Body of pancreas (tissue), 4 donors: ENCODE measurements at regions not wholly inside any gene's neighbourhood (a gene's known extent, or its start where the extent isn't known, plus 50 kb on each side); places are given as distances from the start of the nearest gene placed in this dataset.

Source experiments
- ATAC-seq: fragments of 150-250 bp; one replicate; pipeline ENCODE4 v1.9.1; 2016
- DNase-seq, 4 donors: peaks; one replicate each; pipeline ENCODE4 v3.0.0-alpha.2; 2019
- H3K27ac ChIP-seq, 4 donors: fragments of 200-600 bp; sonication (generic); 1 replicate in 3 of 4; 2 replicates in 1 of 4; pipeline versions ENCODE4 v1.5.1 to v1.6.1; 2016 to 2019; ENCODE audit warnings: mild to moderate bottlenecking in 1 of 4, mixed read lengths in 1 of 4, moderate library complexity in 1 of 4
- H3K27me3 ChIP-seq, 2 donors: fragments of 200-600 bp; sonication (generic); one replicate each; pipeline ENCODE4 v1.6.0; 2016; ENCODE audit warnings: mild to moderate bottlenecking in 1 of 2
- H3K36me3 ChIP-seq, 2 donors: fragments of 200-600 bp; sonication (generic); replicated peaks in 1 of 2; 2 replicates each; pipeline ENCODE4 v1.5.1; 2016; ENCODE audit warnings: low read depth in 2 of 2; ENCODE audit not compliant: insufficient read depth in 1 of 2
- H3K4me1 ChIP-seq: fragments of 200-600 bp; sonication (generic); one replicate; pipeline ENCODE4 v1.6.0; 2016
- H3K4me3 ChIP-seq, 2 donors: fragments of 200-600 bp; sonication (generic); 1 replicate in 1 of 2; 2 replicates in 1 of 2; pipeline ENCODE4 v1.5.1; 2016 to 2019
- H3K9me3 ChIP-seq, 3 donors: fragments of 200-600 bp; sonication (generic); 1 replicate in 2 of 3; 2 replicates in 1 of 3; pipeline ENCODE4 v1.5.1; 2016
- CTCF ChIP-seq, 7 experiments: fragments of 450-650 bp in 4 of 7; fragments of 200-600 bp in 3 of 7; sonication (generic) in 3 of 7; IDR thresholded peaks; one replicate each; pipeline ENCODE4 v1.5.1; 2016 to 2019; ENCODE audit warnings: antibody characterized with exemption in 7 of 7
- POLR2A ChIP-seq, 3 donors: fragments of 450-650 bp; IDR thresholded peaks; one replicate each; pipeline ENCODE4 v1.6.1; 2016; ENCODE audit warnings: antibody characterized with exemption in 3 of 3, mild to moderate bottlenecking in 2 of 3
- WGBS, 2 donors: methylation state at CpG; one replicate each; pipeline ENCODE4 v1.1.5; 2017; 5-methylcytosine and 5-hydroxymethylcytosine counted together
- intact Hi-C: fragments of 100-400 bp; cut with DNase I; formaldehyde crosslinking; loops from one replicate; pipeline ENCODE4 v1.15.1; 2023

DNA sequence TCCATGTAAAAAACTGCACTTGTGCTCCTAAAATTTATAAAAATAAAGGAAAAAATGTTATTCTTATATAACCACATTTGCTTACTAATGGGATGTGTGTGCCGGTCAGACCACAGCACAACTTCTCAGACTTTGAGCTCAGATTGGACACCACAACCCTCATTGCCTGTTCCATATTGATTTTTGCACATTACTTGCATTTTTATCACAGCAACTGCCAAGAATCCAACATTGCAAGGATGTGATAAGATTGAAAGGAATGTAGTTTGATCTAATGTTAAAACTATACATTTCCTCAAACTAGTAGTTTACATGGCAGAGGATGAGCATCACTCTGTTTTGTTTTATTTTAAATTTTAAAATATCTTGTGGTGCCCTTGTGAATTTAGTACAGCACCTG, 227.8 kb downstream of the KDR start:
- H3K9me3 ChIP-seq, result no peaks in the 10 kb centered on the region
- ATAC-seq, result no peak
- DNase-seq, result no peak
- intact Hi-C loops, result no loop called here
- H3K4me3 ChIP-seq, result no peak overlapping the region
- no peaks in the 10 kb centered on the region for H3K4me1 ChIP-seq
- no peak for TF ChIP-seq CTCF (IDR thresholded peaks at IDR 0.05)
- TF ChIP-seq POLR2A (IDR thresholded peaks at IDR 0.05), result no peak
- no peaks in the 10 kb centered on the region for H3K27me3 ChIP-seq
- WGBS, 2 donors, result 6 to 20% methylated on average over 1 of the region's 1 CpG
- no peak overlapping the region for H3K27ac ChIP-seq
- H3K36me3 ChIP-seq, result no peaks in the 10 kb centered on the region

DNA sequence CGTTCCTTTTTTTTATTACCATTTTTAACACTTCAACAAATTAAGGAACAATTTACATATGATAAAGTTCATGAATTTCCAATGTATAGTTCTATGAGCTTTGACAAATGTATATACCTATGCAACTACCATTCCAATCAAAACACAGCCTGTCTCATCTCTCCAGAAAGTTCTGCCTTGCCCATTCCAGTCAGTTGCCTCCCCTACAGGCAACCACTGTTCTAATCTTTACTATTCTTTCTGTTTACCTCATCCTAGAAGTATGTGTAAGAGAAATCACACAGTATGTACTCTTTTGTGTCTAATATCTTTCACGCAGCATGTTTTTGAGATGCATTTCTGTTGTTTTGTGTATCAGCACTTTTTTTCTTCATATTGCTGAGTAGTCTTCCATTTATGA, 224.9 kb downstream of the KIT start:
- DNase-seq (no peak), ATAC-seq (no peak)
- H3K4me3 ChIP-seq, result no peak overlapping the region
- no peaks in the 10 kb centered on the region for H3K36me3 ChIP-seq
- no peaks in the 10 kb centered on the region for H3K4me1 ChIP-seq
- no peak for TF ChIP-seq CTCF (IDR thresholded peaks at IDR 0.05)
- no peak for TF ChIP-seq POLR2A (IDR thresholded peaks at IDR 0.05)
- intact Hi-C loops, result no loop called here
- H3K27me3 ChIP-seq, result no peaks in the 10 kb centered on the region
- H3K27ac ChIP-seq, result no peak overlapping the region
- no peaks in the 10 kb centered on the region for H3K9me3 ChIP-seq
- 44 to 45% methylated on average over 2 of the region's 2 CpGs for WGBS, 2 donors

GRCh38 chr4:54879576-54879975, 221.8 kb downstream of the KIT start:
- H3K9me3 ChIP-seq, result no peaks in the 10 kb centered on the region
- TF ChIP-seq POLR2A (IDR thresholded peaks at IDR 0.05) (no peak), CTCF (IDR thresholded peaks at IDR 0.05) (no peak)
- intact Hi-C loops, result no loop called here
- DNase-seq, result no peak
- H3K4me3 ChIP-seq, result no peak overlapping the region
- no peak for ATAC-seq
- no peak overlapping the region for H3K27ac ChIP-seq
- no peaks in the 10 kb centered on the region for H3K27me3 ChIP-seq
- H3K36me3 ChIP-seq, result no peaks in the 10 kb centered on the region
- no peaks in the 10 kb centered on the region for H3K4me1 ChIP-seq

DNA sequence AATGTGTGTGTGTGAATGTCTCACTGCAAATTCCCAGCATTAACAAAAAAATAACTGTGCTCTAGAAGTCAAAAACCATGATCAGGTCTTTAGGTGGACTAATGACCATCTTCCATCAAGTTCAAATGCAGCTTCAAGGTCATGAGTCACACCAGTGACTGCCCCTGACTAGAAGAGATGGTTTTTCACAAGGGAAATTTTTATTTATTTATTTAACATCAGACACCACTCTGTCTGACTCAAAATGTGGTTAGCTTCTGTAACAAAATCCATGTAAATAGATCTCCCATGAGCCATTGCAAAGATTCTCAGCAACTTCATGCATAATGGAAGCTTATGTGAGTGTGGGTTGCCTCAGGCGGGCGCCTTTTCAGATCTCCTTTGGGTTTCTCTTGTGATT, 219.2 kb downstream of the KIT start:
- DNase-seq, result no peak
- no peaks in the 10 kb centered on the region for H3K4me1 ChIP-seq
- no peak for ATAC-seq
- 62 to 81% methylated on average over 2 of the region's 2 CpGs for WGBS, 2 donors
- TF ChIP-seq CTCF (IDR thresholded peaks at IDR 0.05), result no peak
- no peak for TF ChIP-seq POLR2A (IDR thresholded peaks at IDR 0.05)
- H3K27me3 ChIP-seq, result no peaks in the 10 kb centered on the region
- no peak overlapping the region for H3K4me3 ChIP-seq
- intact Hi-C loops, result no loop called here
- no peaks in the 10 kb centered on the region for H3K9me3 ChIP-seq
- no peak overlapping the region for H3K27ac ChIP-seq
- H3K36me3 ChIP-seq, result no peaks in the 10 kb centered on the region

DNA sequence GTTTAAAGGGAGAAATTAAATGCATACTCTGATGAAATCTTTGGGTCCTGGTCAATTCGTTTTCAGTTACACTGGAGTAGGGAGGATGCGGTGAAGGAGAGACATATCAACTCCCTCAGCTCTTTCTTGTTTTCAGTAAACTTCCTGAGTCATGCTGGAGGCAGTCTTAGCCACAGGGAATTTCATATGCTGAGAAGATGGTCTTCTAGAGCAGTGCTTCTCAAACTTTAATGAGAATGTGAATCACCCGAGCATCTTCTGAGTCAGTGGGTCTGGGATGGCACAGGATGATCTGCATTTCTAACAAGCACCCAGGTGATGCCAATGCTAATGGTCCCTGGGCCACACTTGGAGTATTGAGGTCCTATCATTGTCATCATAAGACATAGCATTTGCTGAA, 214.5 kb downstream of the KIT start:
- Histone ChIP-seq H3K27ac (no peak overlapping the region), H3K4me3 (no peak overlapping the region), H3K27me3 (no peaks in the 10 kb centered on the region), H3K36me3 (no peaks in the 10 kb centered on the region), H3K4me1 (no peaks in the 10 kb centered on the region), H3K9me3 (no peaks in the 10 kb centered on the region)
- ATAC-seq (no peak), DNase-seq (no peak)
- intact Hi-C loops, result no loop called here
- WGBS, 2 donors, result 42 to 43% methylated on average over 3 of the region's 3 CpGs
- TF ChIP-seq POLR2A (IDR thresholded peaks at IDR 0.05) (no peak), CTCF (IDR thresholded peaks at IDR 0.05) (no peak)
